Ishikawa (cell line): ENCODE measurements at regions not wholly inside any gene's neighbourhood (a gene's known extent, or its start where the extent isn't known, plus 50 kb on each side); places are given as distances from the start of the nearest gene placed in this dataset.

ENCODE experiments used
- CEBPB ChIP-seq: IDR thresholded peaks from 2 replicates; pipeline ENCODE4 v1.6.1; 2012
- EGR1 ChIP-seq: IDR thresholded peaks from 2 replicates; pipeline ENCODE4 v1.6.1; 2012
- MAX ChIP-seq: IDR thresholded peaks from 2 replicates; pipeline ENCODE4 v1.6.1; 2012
- RAD21 ChIP-seq: IDR thresholded peaks from 2 replicates; pipeline ENCODE4 v1.6.1; 2012; ENCODE audit warnings: low read depth
- REST ChIP-seq: IDR thresholded peaks from 2 replicates; pipeline ENCODE4 v1.6.1; 2012; ENCODE audit warnings: low read depth, mild to moderate bottlenecking
- TAF1 ChIP-seq: IDR thresholded peaks from 2 replicates; pipeline ENCODE4 v1.6.1; 2012; ENCODE audit warnings: low read depth, mild to moderate bottlenecking
- TEAD4 ChIP-seq: IDR thresholded peaks from 2 replicates; pipeline ENCODE4 v1.6.1; 2012
- YY1 ChIP-seq: IDR thresholded peaks from 2 replicates; pipeline ENCODE4 v1.6.1; 2012; ENCODE audit warnings: low read depth
- ZBTB7A ChIP-seq: IDR thresholded peaks from 2 replicates; pipeline ENCODE4 v1.6.1; 2012; ENCODE audit warnings: low read depth

- no peak for TF ChIP-seq RAD21
- no peak for TF ChIP-seq TAF1
- TF ChIP-seq REST, result no peak
- TF ChIP-seq ZBTB7A, result no peak
- no peak for TF ChIP-seq YY1
- TF ChIP-seq EGR1, result no peak
- no peak for TF ChIP-seq MAX
- no peak for TF ChIP-seq TEAD4
- no peak for TF ChIP-seq CEBPB
Observed at GRCh38 chr22:44410451-44410991, 87.5 kb downstream of the RTL6 start.
